A673 (cell line): ENCODE measurements at regions not wholly inside any gene's neighbourhood (a gene's known extent, or its start where the extent isn't known, plus 50 kb on each side); places are given as distances from the start of the nearest gene placed in this dataset.

Source experiments
- BruUV-seq: library from RNA; stranded (reverse); fragments of 400-500 nt; replicated peaks from 2 replicates; lab custom pipeline; 2021; lab: Mats Ljungman, UMichigan
- CTCF ChIA-PET: fragments of 300-600 bp; sonication (Branson Sonifier 250); formaldehyde crosslinking; loops from one replicate; lab custom pipeline; 2022; ENCODE audit warnings: antibody characterized with exemption; lab: Charles Lee
- POLR2A ChIA-PET: fragments of 300-600 bp; sonication (Branson Sonifier 250); formaldehyde crosslinking; loops from one replicate; lab custom pipeline; 2022; ENCODE audit warnings: antibody characterized with exemption; ENCODE audit not compliant: low non-redundant PET; lab: Charles Lee
- DNase-seq: peaks from one replicate; pipeline ENCODE4 v3.0.0-alpha.2; 2015; ENCODE audit warnings: low spot score
- H3K27ac ChIP-seq: fragments of 200-600 bp; sonication (generic); 2 replicates; pipeline ENCODE4 v1.5.1; 2016; ENCODE audit warnings: mixed run types, low read depth, mild to moderate bottlenecking, mixed read lengths, antibody characterized with exemption, low read length; ENCODE audit not compliant: poor library complexity, severe bottlenecking
- H3K27me3 ChIP-seq: fragments of 200-600 bp; sonication (generic); replicated peaks from 2 replicates; pipeline ENCODE4 v1.6.1; 2017; ENCODE audit warnings: mixed run types, low read depth, mild to moderate bottlenecking, mixed read lengths, antibody characterized with exemption, low read length; ENCODE audit not compliant: insufficient read depth, poor library complexity
- H3K36me3 ChIP-seq: fragments of 200-600 bp; sonication (generic); 2 replicates; pipeline ENCODE4 v1.6.1; 2016; ENCODE audit warnings: mixed run types, mild to moderate bottlenecking, mixed read lengths, antibody characterized with exemption, low read length; ENCODE audit not compliant: insufficient read depth, poor library complexity, severe bottlenecking
- H3K4me1 ChIP-seq: fragments of 200-600 bp; sonication (generic); 2 replicates; pipeline ENCODE4 v1.6.1; 2017; ENCODE audit warnings: mixed run types, mild to moderate bottlenecking, mixed read lengths, antibody characterized with exemption, low read length; ENCODE audit not compliant: insufficient read depth, poor library complexity, severe bottlenecking
- H3K4me3 ChIP-seq: fragments of 200-600 bp; sonication (generic); 2 replicates; pipeline ENCODE4 v1.5.1; 2016; ENCODE audit warnings: low read depth, mixed run types, mild to moderate bottlenecking, mixed read lengths, low read length; ENCODE audit not compliant: poor library complexity, severe bottlenecking
- H3K9me3 ChIP-seq: fragments of 200-600 bp; sonication (generic); 2 replicates; pipeline ENCODE4 v1.6.1; 2016; ENCODE audit warnings: mixed run types, low read depth, mild to moderate bottlenecking, mixed read lengths, antibody characterized with exemption, low read length; ENCODE audit not compliant: poor library complexity, severe bottlenecking
- CTCF ChIP-seq: fragments of 300-800, 200-600 bp; sonication (generic); conservative IDR thresholded peaks from 2 replicates; pipeline ENCODE4 v1.5.1; 2017; ENCODE audit warnings: low read depth, mild to moderate bottlenecking, antibody characterized with exemption, low read length, moderate library complexity, mixed read lengths
- EZH2 ChIP-seq: fragments of 200-600 bp; sonication (generic); IDR thresholded peaks from 2 replicates; pipeline ENCODE4 v1.6.1; 2017; ENCODE audit warnings: borderline replicate concordance, low read depth, mild to moderate bottlenecking, mixed read lengths, antibody characterized with exemption, low read length; ENCODE audit not compliant: poor library complexity, severe bottlenecking
- intact Hi-C: fragments of 100-400 bp; cut with micrococcal nuclease; formaldehyde crosslinking; loops from one replicate; pipeline ENCODE4 v1.10.0; 2022; ENCODE audit not compliant: unreplicated experiment

- intact Hi-C loops: no loop called here
- POLR2A ChIA-PET: no interaction called here
- BruUV-seq: no TSS peak
These were observed 154.0 kb downstream of the ANXA2 start for GRCh38 chr15:60243769-60244168.

GRCh38 chr15:60244813-60245212 is 153.0 kb downstream of the ANXA2 start:
- H3K27me3 ChIP-seq: peaks cover 57% of the 10 kb centered on the region
- no peak for DNase-seq
- intact Hi-C loops: no loop called here
- TF ChIP-seq CTCF (no peak), EZH2 (no peak)
- POLR2A ChIA-PET: no interaction called here
- no peak overlapping the region for H3K27ac ChIP-seq
- H3K4me3 ChIP-seq: no peak overlapping the region
- no peaks in the 10 kb centered on the region for H3K4me1 ChIP-seq
- BruUV-seq: no TSS peak
- CTCF ChIA-PET: no interaction called here
- no peaks in the 10 kb centered on the region for H3K36me3 ChIP-seq
- H3K9me3 ChIP-seq: no peaks in the 10 kb centered on the region

More at GRCh38 chr15:60243769-60244168, 154.0 kb downstream of the ANXA2 start:
- no peak for DNase-seq
- CTCF ChIA-PET: no interaction called here
- H3K27me3 ChIP-seq: peaks cover 50% of the 10 kb centered on the region
- H3K4me3 ChIP-seq: no peak overlapping the region
- no peaks in the 10 kb centered on the region for H3K4me1 ChIP-seq
- TF ChIP-seq EZH2 (no peak), CTCF (no peak)
- H3K9me3 ChIP-seq: no peaks in the 10 kb centered on the region
- H3K27ac ChIP-seq: no peak overlapping the region
- no peaks in the 10 kb centered on the region for H3K36me3 ChIP-seq

- TF ChIP-seq CTCF (no peak), EZH2 (no peak)
- POLR2A ChIA-PET: no interaction called here
These were observed 147.5 kb downstream of the ANXA2 start for GRCh38 chr15:60250316-60250715.

More at GRCh38 chr15:60250316-60250715, 147.5 kb downstream of the ANXA2 start:
- intact Hi-C loops: no loop called here
- Histone ChIP-seq H3K27ac (no peak overlapping the region), H3K4me1 (no peaks in the 10 kb centered on the region), H3K36me3 (no peaks in the 10 kb centered on the region), H3K9me3 (no peaks in the 10 kb centered on the region), H3K27me3 (peaks cover 45% of the 10 kb centered on the region), H3K4me3 (no peak overlapping the region)
- DNase-seq: no peak
- CTCF ChIA-PET: no interaction called here
- BruUV-seq: no TSS peak
